GM21576 (cell line): ENCODE measurements at regions not wholly inside any gene's neighbourhood (a gene's known extent, or its start where the extent isn't known, plus 50 kb on each side); places are given as distances from the start of the nearest gene placed in this dataset.

ENCODE experiments used
- ATAC-seq: cut with Tn5 transposase; IDR thresholded peaks from one replicate; pipeline ENCODE4 v1.9.1; 2021; ENCODE audit warnings: mild to moderate bottlenecking, moderate library complexity; ENCODE audit not compliant: unreplicated experiment

GRCh38 chr7:124515106-124515830, 250.3 kb downstream of the GPR37 start:
- no peak for ATAC-seq

DNA sequence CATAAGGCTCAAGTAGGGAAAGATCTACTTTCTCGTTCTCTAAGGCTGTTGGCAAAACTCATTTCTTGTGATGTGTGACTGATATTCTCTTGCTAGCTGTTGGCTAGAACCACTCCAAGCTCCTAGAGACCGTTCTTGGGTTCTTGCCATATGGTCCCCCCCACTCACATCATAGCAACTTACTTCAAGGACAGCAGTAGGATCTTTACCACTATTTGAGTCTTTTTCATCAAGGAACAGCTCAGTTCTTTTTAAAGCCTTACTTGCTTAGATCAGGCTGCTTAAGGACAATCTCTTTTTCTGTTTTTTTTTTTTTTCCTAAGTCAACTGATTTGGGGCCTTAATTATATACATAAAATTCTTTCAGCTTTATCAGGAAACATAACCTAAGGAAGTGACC, 251.1 kb downstream of the GPR37 start:
- no peak for ATAC-seq

DNA sequence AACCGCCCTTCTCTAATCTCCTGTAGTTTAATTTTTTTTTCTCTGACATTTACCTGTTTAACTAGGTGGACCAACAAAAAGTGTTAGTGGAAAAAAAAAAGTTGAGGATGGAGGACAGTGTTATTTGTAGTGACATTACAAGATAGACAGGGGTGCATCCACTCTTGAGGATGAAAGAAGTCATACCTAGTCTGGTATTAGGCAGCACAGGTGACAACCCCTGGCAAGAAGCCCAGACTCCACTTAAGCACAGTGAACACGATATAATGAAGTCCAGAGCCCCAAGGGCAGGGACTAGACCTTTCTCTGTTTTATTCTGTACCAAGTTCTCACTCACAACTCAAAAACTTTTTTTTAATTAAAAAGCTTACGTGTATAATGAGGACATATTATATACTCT, 268.4 kb downstream of the GPR37 start:
- no peak for ATAC-seq

DNA sequence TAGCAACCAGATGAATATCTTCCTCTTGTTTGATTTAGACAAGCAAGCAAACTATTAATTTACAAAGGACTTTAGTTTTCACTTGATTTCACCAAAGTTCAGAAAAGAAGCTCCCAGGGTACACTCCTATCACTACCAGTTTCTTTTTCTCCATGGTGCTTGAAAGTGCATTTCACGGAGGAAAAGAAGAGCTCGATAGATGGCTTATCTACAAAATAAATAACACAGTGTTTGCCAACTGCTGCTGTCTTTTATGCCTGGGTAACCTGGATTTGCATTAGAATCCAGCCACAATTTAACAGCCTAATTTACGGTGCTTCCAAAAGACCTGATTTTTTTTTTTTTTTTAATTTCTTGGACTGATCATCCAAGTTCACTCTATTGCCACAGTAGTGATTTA, 275.7 kb downstream of the GPR37 start:
- no peak for ATAC-seq

GRCh38 chr7:124489082-124489819, 276.3 kb downstream of the GPR37 start:
- ATAC-seq, result no peak

DNA sequence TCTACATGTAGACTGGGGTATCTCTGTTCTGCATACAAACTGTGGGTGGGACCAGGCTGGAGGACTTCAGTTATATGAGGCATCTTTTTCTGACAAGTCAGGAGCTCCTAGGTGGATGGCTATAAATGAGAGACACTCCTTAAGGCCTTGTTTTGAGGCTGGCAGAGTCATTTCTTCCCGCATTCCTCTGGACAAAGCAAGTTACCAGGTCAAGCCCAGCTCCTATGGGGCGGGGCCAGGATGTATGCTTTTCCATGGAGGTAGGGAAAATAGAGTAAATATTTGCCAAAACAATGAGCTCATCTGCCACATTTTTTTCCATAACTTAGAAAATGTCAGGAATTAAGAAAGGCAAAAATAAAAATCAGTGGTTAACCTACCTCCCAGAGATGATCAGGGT, 283.4 kb downstream of the GPR37 start:
- no peak for ATAC-seq

DNA sequence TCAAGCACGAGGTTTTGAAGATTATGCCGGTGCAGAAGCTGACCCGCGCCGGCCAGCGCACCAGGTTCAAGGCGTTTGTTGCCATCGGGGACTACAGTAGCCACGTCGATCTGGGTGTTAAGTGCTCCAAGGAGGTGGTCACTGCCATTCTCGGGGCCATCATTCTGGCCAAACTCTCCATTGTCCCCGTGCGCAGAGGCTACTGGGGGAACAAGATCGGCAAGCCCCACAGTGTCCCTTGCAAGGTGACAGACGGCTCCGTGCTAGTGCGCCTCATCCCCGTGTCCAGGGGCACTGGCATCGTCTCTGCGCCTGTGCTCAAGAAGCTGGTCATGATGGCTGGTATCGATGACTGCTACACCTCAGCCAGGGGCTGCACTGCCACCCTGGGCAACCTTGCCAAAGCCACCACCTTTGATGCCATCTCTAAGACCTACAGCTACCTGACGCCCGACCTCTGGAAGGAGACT, 284.7 kb downstream of the GPR37 start:
- no peak for ATAC-seq

GRCh38 chr7:124480036-124480820, 285.4 kb downstream of the GPR37 start:
- no peak for ATAC-seq

GRCh38 chr7:124462249-124462648, 303.3 kb downstream of the GPR37 start:
- no peak for ATAC-seq

- no peak for ATAC-seq
Measured at GRCh38 chr7:124460555-124460954, 305.0 kb downstream of the GPR37 start.

DNA sequence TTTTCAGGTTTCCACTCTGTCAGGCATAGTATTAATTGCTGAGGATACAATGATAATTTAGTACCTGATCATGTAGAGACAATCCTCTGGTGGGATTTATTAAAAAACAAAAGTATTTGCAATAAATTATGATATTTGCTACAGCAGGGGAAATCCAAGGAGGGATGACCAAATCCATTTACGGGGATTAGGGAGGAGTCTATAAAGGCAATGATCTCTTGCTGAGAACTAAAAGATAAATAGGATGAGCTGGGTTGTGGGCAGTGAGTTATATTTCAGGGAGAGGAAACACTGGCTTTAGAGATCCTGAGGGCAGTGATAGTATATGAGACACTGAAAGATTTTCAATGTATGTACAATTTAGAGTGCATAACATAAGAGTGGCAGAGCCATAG, 305.5 kb downstream of the GPR37 start:
- ATAC-seq, result no peak

DNA sequence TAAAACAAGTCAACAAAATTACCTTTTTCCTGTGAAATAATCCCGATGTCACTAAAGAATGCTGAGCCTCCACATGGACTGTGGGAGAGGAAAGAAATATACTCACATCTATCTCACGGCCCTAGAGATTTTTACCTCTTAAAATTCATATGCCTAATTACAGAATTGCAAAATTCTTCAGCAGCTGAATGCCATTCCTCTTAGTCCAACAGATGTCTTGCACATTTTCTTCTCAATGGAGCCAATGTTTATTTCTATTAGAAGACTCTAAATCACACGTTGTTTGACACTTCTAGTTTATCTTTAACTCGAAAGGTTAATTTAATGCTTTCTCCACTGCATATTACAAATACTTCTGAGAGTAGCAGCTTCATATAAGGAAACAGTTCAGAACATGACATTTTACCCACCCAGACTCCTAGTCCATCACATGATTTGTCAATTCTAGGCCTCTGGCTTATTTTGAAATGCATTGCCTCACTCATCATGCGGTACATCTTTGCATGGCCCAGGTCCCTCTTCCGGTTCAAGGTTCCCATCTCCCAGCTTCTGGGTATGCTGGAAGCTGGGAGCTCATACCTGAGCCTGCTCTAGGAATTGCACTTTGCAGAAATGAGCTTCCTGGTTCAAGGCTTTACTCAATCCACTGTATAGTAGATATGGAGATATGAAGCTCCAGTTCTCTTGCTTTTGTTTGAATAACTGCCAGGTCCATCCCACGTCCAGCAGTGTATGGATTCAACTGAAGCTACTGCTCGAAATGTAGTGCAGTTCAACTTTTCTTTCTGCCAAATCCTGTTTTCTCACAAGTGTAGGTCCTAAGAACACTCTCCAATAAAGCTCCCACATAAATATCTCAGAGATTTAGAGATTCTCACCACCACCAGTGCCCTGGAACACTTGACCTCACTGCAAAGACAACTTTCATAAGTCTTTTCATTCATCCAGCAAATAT, 306.2 kb downstream of the GPR37 start:
- ATAC-seq, result no peak

GRCh38 chr7:124457841-124458240, 307.8 kb downstream of the GPR37 start:
- ATAC-seq, result no peak

DNA sequence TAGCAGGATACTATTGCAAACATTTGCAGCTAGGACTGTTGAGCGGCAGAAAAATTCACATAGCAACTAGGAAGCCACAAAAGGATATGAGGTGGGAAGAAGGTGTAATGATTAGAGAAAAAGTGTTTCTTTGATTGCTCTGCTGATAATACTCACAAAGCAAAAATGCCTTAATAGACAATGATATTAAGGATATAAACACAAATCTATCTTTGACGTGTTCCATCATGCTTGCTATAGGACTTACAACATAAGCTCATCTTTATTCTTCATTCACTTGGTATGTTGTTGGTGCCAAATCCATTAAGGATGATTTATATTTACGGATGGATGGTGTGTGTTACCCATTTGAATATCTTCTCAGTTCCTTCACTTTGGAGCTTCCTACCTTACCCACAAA, 309.3 kb downstream of the GPR37 start:
- ATAC-seq, result no peak

GRCh38 chr7:124452186-124452585, 313.4 kb downstream of the GPR37 start:
- ATAC-seq, result no peak

DNA sequence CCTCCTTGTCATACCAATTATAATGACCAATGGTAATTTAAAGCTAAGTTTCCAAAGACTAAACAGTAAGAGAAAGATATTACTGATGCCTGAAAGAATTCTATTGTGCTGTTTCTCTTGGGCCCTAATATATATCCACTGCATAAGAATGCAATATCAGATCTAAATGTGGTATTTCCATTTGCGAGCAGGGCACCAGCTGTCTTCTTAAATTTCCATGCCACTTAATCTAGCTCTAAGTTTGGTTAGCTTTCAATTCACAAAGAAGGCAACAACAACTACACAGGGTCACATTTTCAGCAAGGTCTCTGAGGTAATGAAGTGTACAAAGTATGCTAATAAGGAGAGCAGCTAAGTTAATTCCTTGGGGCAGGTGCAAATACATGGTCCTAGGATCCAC, 315.7 kb downstream of the GPR37 start:
- ATAC-seq, result no peak

DNA sequence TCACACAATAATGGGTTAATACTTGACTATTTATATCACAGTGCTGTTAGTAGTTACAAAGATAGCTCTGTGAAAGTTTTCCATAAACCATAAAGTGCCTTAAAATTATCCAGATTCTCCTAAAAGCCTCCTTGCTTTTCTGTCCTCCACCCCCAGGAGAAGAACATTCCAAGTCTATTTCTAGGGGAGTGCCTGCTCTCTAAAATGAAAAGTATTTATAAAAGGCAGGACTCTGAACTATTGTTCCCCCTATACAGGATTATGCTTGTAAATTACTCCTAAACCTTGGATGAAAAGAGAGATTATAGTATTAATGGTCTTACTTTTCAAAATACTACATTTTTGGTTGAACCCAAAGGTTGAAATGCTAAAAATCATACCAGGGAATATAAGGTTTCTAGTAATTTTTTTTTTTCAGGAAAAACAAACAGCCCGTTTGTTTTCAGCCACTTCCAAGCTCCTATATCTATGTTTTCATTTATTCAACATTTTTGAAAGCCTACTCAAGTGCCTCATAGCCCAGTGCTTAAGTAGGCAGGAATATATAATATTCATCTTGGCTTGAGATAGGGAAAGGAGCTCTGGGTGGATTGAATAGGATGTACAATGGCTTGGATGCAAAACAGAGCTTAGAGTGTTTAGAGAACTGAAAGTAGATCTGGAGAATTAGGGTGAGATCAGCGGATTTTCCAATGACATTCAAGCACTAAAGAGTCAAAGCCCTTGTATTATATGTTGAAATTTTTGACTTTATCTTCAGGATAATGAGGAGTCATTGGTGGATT, 320.7 kb downstream of the GPR37 start:
- ATAC-seq, result no peak

GRCh38 chr7:124443762-124444161, 321.8 kb downstream of the GPR37 start:
- no peak for ATAC-seq

DNA sequence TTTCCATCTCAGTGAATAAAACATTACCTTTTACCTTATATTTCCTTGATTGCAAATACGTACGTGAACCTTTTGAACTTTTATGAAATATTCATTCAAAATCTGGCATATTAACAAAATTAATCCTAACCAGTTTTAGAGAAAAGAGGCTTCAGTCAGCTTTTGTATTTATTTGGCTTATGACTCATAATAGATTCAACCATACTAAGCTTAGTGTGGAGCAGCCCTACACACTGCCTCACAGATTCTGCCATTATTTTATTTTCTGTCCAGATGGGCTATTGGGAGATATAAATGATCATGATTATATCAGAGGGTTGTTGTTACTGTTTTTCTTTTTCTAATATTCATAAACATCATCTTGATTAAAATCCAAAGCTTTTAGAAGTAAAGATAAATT, 325.5 kb downstream of the GPR37 start:
- no peak for ATAC-seq
